ENCODE measurements at regions not wholly inside any gene's neighbourhood (a gene's known extent, or its start where the extent isn't known, plus 50 kb on each side); places are given as distances from the start of the nearest gene placed in this dataset.
"Not testable (repeated sequence)": the region's sequence is repeated elsewhere in the genome, so short reads cannot be mapped to it uniquely, and the experiment has no call there.

GRCh38 chrX:9271789-9272525 is 192.9 kb upstream of the TBL1X start:
- DNase-seq = no peak

DNA sequence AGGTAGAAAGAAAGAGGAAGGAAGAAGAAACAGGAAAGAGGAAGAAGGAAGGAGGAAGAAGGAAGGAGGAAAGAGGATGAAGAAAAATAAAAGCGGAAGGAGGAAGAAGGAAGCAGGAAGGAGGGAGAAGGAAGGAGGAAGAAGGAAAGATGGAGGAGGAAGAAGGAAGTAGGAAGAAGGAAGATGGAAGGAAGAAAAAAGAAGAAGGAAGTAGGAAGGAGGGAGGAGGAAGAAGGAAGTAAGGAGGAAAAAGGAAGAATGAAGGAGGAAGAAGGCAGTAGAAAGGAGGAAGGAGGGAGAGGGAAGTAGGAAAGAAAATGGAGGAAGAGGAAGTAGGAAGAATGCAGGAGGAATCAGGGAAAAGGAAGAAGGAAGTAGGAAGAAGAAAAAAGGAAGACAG is 191.1 kb upstream of the TBL1X start:
- no peak for DNase-seq

- DNase-seq = no peak
Measured at GRCh38 chrX:9278475-9279233, 186.2 kb upstream of the TBL1X start.

- DNase-seq = no peak
Measured at GRCh38 chrX:9279234-9279544, 185.7 kb upstream of the TBL1X start.

DNA sequence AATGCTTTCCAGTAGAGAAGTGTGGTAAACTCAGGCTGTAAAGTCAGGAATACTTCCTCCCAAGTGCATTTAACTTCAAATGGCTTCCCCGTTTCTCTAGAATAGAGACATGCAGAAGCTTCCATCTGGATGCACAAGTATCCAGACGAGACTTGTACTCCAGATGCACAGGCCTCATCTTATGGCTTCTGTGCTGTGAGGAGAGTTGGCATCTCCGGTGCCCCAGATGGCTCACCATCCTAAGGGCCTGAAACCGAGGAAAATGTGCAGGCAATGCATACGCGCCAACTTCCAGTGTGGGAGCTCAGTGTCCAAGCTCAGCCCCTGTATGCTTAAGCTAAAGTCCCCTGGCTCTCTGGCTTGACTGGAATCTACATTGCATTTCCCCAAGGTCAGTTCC is 184.0 kb upstream of the TBL1X start:
- no peak for DNase-seq

- no peak for DNase-seq
Measured at GRCh38 chrX:9282325-9282724, 182.5 kb upstream of the TBL1X start.

- no peak for DNase-seq
Measured at GRCh38 chrX:9285342-9285771, 179.5 kb upstream of the TBL1X start.

DNA sequence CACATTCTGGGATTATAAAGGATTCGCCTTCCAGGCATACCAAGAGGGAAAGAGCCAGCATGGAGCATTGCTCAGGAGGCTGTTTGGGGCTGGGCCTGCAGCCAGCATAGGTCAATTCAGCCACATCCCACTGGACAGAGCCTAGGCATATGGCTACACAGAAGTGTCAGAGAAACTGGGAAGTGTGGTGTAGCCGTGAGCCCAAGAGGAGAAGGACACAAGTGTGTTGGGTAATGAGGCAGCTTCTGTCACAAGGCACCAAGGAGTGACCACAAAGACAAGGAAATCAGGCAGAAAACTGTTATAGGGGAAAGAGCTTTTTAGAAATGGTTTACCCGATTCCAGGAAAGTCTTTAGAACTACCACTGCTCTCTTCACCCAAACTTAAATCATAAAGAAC is 178.6 kb upstream of the TBL1X start:
- DNase-seq = no peak

DNA sequence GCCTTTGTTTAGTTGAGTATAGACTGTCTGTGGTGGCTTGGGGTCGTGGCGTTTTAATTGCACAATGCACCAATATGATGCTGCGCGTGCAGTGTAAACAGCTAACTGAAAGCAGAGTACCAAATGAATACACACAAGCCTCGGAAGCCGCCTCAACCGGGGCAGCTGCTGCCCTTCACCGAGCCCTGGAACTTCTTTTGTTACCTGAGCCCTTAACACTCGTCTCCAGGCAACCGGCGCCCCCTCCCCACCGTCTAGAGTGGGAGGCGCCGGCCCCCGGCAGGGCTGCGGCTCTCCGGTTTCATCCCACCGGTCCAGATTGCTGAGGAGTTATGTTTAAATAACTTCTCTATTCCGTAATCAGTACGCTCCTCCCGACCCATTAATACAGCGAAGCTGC is 173.2 kb upstream of the TBL1X start:
- no peak for DNase-seq

GRCh38 chrX:9293051-9293496 is 171.8 kb upstream of the TBL1X start:
- DNase-seq = no peak

DNA sequence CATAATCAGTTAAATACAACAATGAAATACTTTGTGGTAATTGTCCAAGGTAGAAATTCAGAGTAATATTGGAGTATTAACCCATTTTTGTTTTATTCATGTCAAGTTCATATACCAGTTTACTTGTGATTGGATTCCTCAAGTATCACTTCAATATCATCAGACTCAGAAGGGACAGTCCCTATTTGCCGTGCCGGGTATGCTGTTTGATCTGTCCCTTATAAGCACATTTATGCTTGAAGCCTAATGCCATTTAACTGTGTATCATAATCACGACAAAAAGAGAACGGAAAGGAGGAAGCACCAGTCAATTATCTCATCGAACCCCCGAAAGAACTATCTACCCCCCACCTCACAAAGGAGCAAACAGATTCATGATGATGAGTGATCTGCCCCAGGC is 171.0 kb upstream of the TBL1X start:
- no peak for DNase-seq

GRCh38 chrX:9295551-9295950 is 169.3 kb upstream of the TBL1X start:
- DNase-seq = no peak

- DNase-seq = no peak
Measured at GRCh38 chrX:9298221-9298620, 166.6 kb upstream of the TBL1X start.

- not testable (repeated sequence) for DNase-seq
Measured at GRCh38 chrX:9299681-9300080, 165.2 kb upstream of the TBL1X start.

DNA sequence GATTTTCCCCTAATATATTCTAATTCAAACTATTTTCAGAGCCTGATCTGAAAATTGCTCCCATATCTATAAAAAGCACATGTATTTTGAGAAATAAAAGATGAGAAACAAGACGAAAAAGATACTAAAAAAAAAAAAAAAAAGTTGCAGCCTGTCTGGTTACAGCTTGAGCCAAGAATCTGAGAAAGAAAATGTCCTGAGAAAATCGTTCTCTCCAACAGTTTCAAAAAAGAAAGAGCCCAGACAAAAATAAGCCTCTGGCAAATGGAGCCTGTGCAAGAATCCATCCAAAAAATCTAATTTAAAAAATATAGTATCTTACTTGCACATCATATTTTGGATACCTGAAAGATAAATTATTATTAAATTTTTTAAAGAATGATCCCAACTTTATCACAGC is 163.0 kb upstream of the TBL1X start:
- DNase-seq = no peak

- no peak for DNase-seq
Measured at GRCh38 chrX:9302381-9302780, 162.5 kb upstream of the TBL1X start.

DNA sequence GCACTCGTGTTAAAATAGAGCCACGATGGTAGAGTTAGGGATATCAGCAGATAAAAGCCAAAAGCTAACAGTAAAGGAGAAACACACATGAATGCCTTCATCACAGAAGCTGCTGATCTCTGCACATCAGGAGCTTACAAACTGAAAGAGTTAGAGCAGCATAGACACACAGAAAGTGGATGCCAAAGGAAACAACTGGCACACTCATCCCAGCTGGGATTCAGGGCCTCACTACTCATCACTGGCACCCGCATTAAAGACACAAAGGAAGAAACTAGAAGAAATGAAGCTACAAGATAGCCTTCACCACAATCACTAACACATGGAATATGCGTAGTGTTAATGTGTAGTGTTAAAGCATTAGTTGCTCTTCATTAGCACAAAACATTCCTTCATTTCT is 156.4 kb upstream of the TBL1X start:
- DNase-seq = no peak

- DNase-seq = no peak
Measured at GRCh38 chrX:9310616-9311015, 154.2 kb upstream of the TBL1X start.

DNA sequence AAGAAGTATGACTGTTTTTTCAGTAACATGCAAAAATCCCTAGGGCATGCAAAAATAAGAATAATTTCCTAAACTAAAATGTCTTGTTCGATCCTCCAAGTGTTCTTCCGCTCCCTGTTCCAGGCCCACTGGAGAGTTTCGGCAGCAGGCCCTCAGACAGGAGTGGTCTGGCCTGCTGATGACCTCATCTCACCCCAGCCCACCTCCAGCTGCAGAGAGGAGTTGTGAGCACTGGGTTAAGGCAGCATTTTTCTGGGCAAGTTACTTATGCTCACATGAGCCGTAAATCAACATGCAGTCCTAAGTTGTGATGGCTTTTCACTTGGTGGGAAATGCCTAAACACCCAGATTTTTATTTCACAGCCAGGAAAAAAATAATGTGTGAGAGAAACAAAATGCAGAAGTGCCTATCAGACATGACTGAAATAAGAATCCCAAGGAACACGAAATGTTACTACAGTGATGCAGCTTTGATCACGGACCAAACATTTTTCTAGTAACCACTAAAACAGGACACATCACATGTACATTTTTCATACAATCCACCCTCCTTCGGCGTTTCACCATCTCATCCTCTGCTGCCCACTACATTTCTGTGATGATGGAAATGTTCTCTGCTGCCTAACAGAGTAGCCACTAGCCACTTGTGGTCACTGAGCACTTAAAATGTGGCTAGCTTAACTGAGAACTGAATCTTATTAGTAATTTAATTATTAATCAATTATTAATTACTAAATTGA is 153.3 kb upstream of the TBL1X start:
- DNase-seq = no peak

DNA sequence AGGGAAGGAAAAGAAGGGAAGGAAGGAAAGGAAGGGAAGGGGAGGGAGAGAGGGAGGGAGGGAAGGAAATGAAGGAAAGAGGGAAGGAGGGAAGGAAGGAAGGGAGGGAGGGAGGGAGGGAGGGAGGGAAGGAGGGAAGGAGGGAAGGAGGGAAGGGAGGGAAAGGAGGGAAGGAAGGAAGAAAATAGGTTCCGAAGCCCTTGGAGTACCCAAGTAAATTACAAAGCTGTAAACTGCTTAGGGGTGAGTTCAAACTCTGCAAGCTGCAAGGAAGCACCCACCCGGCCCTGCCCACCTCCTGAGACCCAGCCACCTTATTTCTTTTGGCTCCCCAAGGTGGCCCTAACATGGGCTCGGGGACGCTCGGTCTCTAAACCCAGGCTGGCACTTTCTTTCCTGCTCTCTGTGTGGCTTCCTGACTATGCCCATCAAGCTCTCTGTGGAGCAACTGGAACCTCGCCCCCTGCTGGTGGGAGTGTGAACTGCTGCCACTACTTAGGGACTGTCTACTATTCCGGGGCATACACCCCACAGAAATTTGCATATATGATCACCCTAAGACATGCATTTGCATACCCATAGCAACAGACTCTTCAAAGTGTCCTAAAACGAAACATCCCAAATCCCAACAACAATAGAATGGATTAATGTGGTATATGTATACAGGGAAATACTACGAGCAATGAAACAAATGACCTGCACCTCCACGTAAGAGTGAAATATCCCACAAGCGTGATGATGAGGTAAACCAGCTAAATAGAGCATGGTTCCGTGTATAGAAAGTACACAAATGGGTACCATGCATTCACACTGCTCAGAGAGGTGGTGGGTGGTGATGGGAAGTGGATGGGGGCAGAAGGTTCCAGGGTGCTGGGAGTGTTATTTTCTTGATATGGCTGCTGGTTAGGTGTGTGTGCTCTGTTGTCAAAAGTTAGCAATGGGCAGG is 151.7 kb upstream of the TBL1X start:
- peak; percentile 78 for DNase-seq

DNA sequence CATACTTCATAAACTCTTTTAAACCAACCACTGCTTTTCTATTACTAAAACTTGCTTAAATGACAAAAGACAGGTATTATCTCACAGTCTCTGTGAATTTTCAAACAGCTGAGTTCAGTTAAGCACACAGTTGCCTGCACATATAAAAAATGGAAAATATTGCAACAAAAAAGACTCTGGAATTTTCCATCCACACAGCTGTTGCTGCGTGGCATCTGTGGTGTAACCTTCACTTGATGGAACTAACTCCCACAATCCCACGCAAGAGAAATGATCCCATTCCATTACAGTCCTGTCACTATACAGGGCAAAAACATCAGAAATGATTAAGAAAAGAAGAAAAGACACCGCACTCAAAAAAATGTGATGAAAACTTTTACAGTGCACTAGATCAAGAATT is 149.8 kb upstream of the TBL1X start:
- no peak for DNase-seq

DNA sequence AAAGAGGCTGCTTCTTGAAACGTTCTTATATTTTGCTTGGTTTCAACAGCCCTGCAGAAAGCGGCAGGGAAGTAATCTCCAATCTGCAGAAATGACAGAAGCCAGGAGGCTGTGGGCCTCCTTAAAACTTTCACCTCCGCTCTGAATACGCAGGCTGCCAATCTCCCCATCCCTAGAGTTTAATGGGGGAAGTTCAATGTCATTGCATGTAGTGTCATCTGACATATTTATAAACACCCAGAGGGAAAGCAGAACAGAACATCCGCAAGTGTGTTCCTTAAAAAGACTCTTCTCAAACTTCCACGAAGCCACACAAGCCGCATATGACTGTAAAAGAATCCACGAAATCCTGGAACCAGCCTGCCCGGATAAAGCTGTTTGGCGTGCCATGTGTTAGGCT is 148.8 kb upstream of the TBL1X start:
- DNase-seq = no peak

- DNase-seq = no peak
Measured at GRCh38 chrX:9317176-9317575, 147.7 kb upstream of the TBL1X start.

All from activated T-cell treated with anti-CD3 and anti-CD28 coated beads, Interleukin-2, amount 50 U/mL, for 1 hour (primary cell).